Loucy (cell line): ENCODE measurements at regions not wholly inside any gene's neighbourhood (a gene's known extent, or its start where the extent isn't known, plus 50 kb on each side); places are given as distances from the start of the nearest gene placed in this dataset.

ENCODE experiments used
- H2AFZ ChIP-seq: fragments of 200-600 bp; sonication (generic); 2 replicates; pipeline ENCODE4 v1.6.0; 2016; ENCODE audit warnings: antibody characterized with exemption, mild to moderate bottlenecking, low read length, moderate library complexity
- H3F3A ChIP-seq: fragments of 200-600 bp; 2 replicates; pipeline ENCODE4 v1.6.0; 2016; ENCODE audit warnings: antibody characterized with exemption, low read depth, mild to moderate bottlenecking
- H3K27me3 ChIP-seq: fragments of 200-600 bp; sonication (generic); 2 replicates; pipeline ENCODE4 v1.6.1; 2014; ENCODE audit warnings: low read length, mild to moderate bottlenecking; ENCODE audit not compliant: insufficient read depth, poor library complexity, severe bottlenecking
- H3K36me3 ChIP-seq: fragments of 200-600 bp; sonication (generic); 2 replicates; pipeline ENCODE4 v1.6.1; 2016; ENCODE audit warnings: low read length; ENCODE audit not compliant: insufficient read depth
- H3K4me1 ChIP-seq: fragments of 200-600 bp; sonication (generic); 2 replicates; pipeline ENCODE4 v1.5.1; 2014; ENCODE audit warnings: low read length, mild to moderate bottlenecking; ENCODE audit not compliant: insufficient read depth, poor library complexity, severe bottlenecking
- H3K4me2 ChIP-seq: fragments of 200-600 bp; sonication (generic); 2 replicates; pipeline ENCODE4 v1.6.0; 2014; ENCODE audit warnings: antibody characterized with exemption, low read length, low read depth, mild to moderate bottlenecking; ENCODE audit not compliant: poor library complexity, severe bottlenecking
- H3K4me3 ChIP-seq: fragments of 200-600 bp; sonication (generic); 2 replicates; pipeline ENCODE4 v1.5.1; 2014; ENCODE audit warnings: low read length, mild to moderate bottlenecking, mixed read lengths; ENCODE audit not compliant: poor library complexity, severe bottlenecking
- H3K79me2 ChIP-seq: fragments of 200-600 bp; sonication (generic); 2 replicates; pipeline ENCODE4 v1.6.1; 2014; ENCODE audit warnings: low read length; ENCODE audit not compliant: insufficient read depth
- H3K9ac ChIP-seq: fragments of 200-600 bp; sonication (generic); 2 replicates; pipeline ENCODE4 v1.6.0; 2014; ENCODE audit warnings: mild to moderate bottlenecking, low read depth, low read length, moderate library complexity; ENCODE audit not compliant: poor library complexity, severe bottlenecking
- H3K9me2 ChIP-seq: fragments of 200-600 bp; sonication (generic); replicated peaks from 2 replicates; pipeline ENCODE4 v1.6.1; 2016; ENCODE audit warnings: low read depth, low read length, mixed read lengths
- H3K9me3 ChIP-seq: fragments of 200-600 bp; sonication (generic); 2 replicates; pipeline ENCODE4 v1.6.1; 2014; ENCODE audit warnings: mild to moderate bottlenecking, antibody characterized with exemption, low read length, low read depth; ENCODE audit not compliant: insufficient read depth
- H4K20me1 ChIP-seq: fragments of 200-600 bp; sonication (generic); 2 replicates; pipeline ENCODE4 v1.6.0; 2014; ENCODE audit warnings: antibody characterized with exemption, low read length, mild to moderate bottlenecking; ENCODE audit not compliant: insufficient read depth, poor library complexity, severe bottlenecking
- EZH2phosphoT487 ChIP-seq: fragments of 200-600 bp; IDR thresholded peaks from 2 replicates; pipeline ENCODE4 v1.6.1; 2018; ENCODE audit warnings: antibody characterized with exemption, mild to moderate bottlenecking, moderate library complexity, borderline replicate concordance
- TF ChIP-seq, protein P1 (sequence below): fragments of 200-600 bp; sonication (generic); conservative IDR thresholded peaks from 2 replicates; pipeline ENCODE4 v1.5.1; 2014; ENCODE audit warnings: mild to moderate bottlenecking, antibody characterized with exemption, low read length

DNA sequence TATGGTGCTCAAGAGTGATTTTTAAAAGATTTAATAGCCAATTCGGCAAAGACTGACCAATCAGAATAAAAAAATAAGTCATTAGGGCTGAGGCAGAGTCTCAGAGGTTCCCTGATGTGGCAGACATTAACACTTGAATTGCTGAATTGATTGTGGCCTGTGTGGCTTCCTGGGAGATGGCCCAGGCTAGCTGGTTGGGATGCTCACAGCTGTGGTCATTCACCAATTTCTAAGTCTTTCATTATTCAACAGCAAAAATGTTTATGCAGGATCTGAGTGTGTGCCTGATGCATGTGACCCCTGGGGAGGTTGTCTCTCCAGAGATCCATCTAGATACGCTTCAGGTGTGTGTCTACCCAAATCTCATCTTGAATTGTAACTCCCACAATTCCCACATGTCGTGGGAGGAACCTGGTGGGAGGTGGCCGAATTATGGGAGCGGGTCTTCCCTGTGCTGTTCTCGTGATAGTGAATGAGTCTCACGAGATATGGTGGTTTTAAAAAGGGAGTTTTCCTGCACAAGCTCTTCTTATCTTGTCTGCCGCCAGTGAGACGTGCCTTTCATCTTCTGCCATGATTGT is 632.6 kb upstream of the SEMA6A start:
- Histone ChIP-seq H3K4me3 (no peak overlapping the region), H3K36me3 (no peaks in the 10 kb centered on the region), H4K20me1 (no peaks in the 10 kb centered on the region), H3F3A (no peaks in the 10 kb centered on the region), H3K27me3 (no peaks in the 10 kb centered on the region), H3K9me3 (no peaks in the 10 kb centered on the region), H2AFZ (no peak overlapping the region), H3K9ac (no peak overlapping the region), H3K4me2 (no peak overlapping the region), H3K9me2 (no peaks in the 10 kb centered on the region), H3K4me1 (no peaks in the 10 kb centered on the region), H3K79me2 (no peaks in the 10 kb centered on the region)
- TF ChIP-seq, protein P1, sequence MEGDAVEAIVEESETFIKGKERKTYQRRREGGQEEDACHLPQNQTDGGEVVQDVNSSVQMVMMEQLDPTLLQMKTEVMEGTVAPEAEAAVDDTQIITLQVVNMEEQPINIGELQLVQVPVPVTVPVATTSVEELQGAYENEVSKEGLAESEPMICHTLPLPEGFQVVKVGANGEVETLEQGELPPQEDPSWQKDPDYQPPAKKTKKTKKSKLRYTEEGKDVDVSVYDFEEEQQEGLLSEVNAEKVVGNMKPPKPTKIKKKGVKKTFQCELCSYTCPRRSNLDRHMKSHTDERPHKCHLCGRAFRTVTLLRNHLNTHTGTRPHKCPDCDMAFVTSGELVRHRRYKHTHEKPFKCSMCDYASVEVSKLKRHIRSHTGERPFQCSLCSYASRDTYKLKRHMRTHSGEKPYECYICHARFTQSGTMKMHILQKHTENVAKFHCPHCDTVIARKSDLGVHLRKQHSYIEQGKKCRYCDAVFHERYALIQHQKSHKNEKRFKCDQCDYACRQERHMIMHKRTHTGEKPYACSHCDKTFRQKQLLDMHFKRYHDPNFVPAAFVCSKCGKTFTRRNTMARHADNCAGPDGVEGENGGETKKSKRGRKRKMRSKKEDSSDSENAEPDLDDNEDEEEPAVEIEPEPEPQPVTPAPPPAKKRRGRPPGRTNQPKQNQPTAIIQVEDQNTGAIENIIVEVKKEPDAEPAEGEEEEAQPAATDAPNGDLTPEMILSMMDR: no peak
- no peak for TF ChIP-seq EZH2phosphoT487

DNA sequence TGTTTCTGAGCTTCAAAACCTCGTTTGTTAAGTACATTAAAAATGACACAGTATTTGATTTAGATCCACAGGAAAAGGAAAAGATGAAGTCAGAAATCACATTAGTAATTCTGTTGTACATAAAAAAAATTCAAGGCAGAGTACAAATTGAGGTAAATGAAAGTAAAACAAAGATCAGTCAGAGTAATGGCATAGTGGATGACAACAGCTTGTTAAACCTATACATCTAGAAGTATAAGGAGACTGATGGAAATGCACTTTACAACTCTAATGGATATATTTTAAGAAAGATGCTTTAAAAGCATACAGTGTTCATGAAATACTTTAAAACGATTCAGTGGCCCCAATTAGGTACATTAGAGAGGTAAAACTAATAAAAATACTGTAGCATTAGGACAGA is 631.3 kb upstream of the SEMA6A start:
- H4K20me1 ChIP-seq: no peaks in the 10 kb centered on the region
- TF ChIP-seq, protein P1: no peak
- TF ChIP-seq EZH2phosphoT487: no peak
- H3K9me3 ChIP-seq: no peaks in the 10 kb centered on the region

DNA sequence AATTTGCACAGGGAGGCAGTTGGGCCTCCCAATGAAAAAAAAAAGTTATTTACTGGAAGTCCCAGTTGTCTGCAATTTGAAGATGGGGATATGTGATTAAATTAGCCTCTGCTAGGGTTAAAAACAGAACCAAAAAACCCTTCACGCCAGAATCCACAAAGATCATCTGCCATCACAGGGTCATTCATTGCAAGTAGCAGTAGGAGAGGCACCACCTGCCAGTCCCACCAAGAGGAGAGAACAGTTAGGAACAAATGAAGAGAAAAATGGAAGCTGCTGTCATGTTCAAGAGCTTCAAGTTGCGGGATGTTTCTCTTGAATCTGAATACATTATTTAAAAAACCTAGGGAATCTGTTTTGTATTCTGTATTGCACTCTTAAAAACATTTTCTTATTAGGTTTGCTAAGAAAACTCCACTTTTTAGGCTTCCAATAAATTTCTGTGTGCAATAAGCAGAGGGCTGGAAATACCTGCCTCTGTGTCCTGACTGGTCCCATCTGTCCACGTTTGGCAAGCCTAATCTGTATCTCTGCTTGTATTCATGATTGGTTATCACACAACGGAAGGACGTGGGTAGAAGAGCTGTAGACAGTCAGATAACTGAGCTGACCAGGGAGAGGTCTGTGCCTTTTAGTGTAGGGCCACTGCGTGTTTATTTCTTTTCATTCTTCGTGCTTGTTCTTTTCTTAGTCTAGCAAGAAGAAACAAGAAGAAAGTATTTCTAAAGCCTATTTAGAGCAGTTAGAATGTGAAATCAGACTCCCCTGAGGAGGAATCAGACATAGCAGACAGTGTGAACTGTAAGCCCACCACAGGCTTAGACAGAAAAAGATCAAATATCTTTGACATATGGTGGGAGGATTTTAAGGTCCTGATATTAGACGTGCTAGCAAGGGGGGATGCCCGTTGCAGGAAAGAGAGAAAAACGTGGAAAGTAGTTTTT is 630.6 kb upstream of the SEMA6A start:
- no peaks in the 10 kb centered on the region for H3K4me1 ChIP-seq
- H3K9ac ChIP-seq: no peak overlapping the region
- no peaks in the 10 kb centered on the region for H3K36me3 ChIP-seq
- H3K9me3 ChIP-seq: no peaks in the 10 kb centered on the region
- H3K79me2 ChIP-seq: no peaks in the 10 kb centered on the region
- H3K9me2 ChIP-seq: no peaks in the 10 kb centered on the region
- H3K4me3 ChIP-seq: no peak overlapping the region
- no peak overlapping the region for H2AFZ ChIP-seq
- TF ChIP-seq, protein P1: no peak
- TF ChIP-seq EZH2phosphoT487: no peak
- H3K27me3 ChIP-seq: no peaks in the 10 kb centered on the region
- H4K20me1 ChIP-seq: no peaks in the 10 kb centered on the region
- H3F3A ChIP-seq: no peaks in the 10 kb centered on the region
- no peak overlapping the region for H3K4me2 ChIP-seq

More for the DNA sequence above, 631.3 kb upstream of the SEMA6A start:
- Histone ChIP-seq H3K4me1 (no peaks in the 10 kb centered on the region), H3K36me3 (no peaks in the 10 kb centered on the region), H3F3A (no peaks in the 10 kb centered on the region), H3K79me2 (no peaks in the 10 kb centered on the region), H2AFZ (no peak overlapping the region), H3K9me2 (no peaks in the 10 kb centered on the region), H3K27me3 (no peaks in the 10 kb centered on the region), H3K9ac (no peak overlapping the region), H3K4me2 (no peak overlapping the region), H3K4me3 (no peak overlapping the region)
